ENCODE measurements at regions not wholly inside any gene's neighbourhood (a gene's known extent, or its start where the extent isn't known, plus 50 kb on each side); places are given as distances from the start of the nearest gene placed in this dataset.

DNA sequence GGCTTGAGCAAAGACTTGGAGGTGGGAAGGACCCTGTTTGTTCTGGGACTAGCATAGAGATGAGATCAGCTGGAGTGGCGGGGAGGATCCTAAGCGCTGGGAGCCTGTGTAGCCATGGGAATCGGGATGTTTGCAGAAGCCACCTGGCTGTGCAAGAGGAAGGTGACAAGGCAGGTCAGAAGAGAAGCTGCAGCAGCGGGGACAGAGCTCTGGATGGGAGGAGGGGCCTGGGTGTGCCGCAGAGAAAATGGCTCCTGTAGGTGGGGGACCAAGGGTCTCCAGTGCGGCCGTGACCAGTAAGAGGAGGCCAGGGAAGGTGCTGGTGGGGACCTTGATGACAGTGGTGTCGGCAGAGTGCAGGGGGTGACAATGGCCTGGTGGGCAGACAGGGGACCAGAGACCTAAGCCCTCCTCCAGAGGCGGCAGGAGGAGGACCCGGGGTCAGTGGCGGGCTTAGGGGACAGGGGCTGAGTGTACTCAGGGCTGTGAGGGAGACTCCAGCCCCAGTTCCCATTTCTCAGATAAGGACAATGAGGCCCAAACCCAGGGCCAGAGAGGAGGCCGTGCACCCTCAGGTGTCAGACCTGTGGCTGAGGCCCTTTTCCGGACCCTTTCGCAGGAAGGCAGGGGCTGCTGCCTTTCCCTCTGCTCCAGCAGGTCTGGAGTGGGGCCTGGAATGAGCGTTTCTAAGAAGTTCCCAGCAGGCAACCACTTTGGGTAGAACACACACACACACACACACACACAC is 206.6 kb upstream of the RTL1 start:
- H3K4me3 ChIP-seq (ENCODE audit: low read length), result no peak overlapping the region
- no peak for DNase-seq (ENCODE audit: low read depth, low spot score)

GRCh38 chr14:101110729-101111619 is 207.5 kb upstream of the RTL1 start:
- no peak overlapping the region for H3K4me3 ChIP-seq (ENCODE audit: low read length)
- DNase-seq (ENCODE audit: low read depth, low spot score), result no peak

DNA sequence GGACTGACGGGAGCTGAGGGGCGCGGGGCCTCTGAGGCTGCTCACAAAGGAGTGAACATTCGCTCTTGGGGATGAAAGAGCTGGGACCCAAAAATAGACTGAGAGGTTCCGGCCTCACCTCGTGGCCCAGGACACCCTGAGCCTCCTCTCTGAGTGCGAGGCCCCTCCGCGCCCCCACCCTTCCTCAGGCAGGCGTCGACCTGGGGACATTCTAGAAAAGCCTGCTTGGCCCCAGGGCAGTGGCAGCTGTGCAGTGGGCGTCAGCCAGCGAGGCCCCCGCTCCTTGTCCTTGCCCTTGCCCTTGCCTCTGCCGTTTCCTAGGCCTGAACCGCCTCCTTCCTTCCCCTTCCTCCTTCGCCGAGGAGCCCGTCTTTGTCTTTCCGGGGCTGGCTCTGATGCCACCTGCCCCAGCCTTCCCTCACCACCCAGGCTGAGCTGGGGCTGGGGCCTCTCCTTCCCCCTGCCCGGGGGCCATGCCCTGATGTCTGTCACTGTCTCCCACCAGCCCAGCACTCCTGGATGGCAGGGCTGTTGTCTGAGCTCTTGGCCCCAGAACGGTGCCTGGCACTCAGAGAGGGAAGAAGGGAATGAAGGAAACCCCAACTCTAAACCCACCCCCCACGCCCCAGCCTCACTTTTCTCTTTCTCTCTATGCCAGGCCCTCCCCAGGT is 208.2 kb upstream of the RTL1 start:
- DNase-seq (ENCODE audit: low read depth, low spot score), result no peak
- H3K4me3 ChIP-seq (ENCODE audit: low read length), result no peak overlapping the region

GRCh38 chr14:101112351-101113107 is 209.0 kb upstream of the RTL1 start:
- no peak overlapping the region for H3K4me3 ChIP-seq (ENCODE audit: low read length)
- DNase-seq (ENCODE audit: low read depth, low spot score), result no peak

DNA sequence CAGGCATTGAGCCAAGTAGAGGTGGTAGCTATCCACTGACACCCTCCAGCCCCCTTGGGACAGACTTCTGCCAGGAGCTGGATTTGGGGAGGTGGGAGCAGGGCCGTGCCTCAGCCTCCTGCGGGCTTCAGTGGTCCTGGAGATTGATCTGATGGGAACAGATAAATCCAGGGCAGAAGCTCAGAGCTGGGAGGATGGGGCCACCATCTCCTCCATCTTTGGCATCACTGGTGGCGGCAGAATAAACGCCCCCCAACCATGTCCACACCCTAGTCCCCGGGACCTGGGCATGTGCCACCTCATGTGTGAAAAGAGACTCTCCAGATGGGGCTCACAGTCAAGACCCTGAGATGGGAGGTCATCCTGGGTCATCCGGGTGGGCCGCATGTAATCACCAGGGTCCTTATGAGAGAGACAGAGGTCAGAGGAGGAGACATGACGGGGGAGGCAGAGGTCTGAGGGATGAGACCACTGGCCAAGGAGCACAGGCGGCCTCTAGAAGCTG is 209.6 kb upstream of the RTL1 start:
- H3K4me3 ChIP-seq (ENCODE audit: low read length), result no peak overlapping the region
- DNase-seq (ENCODE audit: low read depth, low spot score), result no peak

- no peak overlapping the region for H3K4me3 ChIP-seq (ENCODE audit: low read length)
- no peak for DNase-seq (ENCODE audit: low read depth, low spot score)
These were observed 210.6 kb upstream of the RTL1 start for GRCh38 chr14:101113835-101114725.

GRCh38 chr14:101114726-101115515 is 211.4 kb upstream of the RTL1 start:
- no peak overlapping the region for H3K4me3 ChIP-seq (ENCODE audit: low read length)
- DNase-seq (ENCODE audit: low read depth, low spot score), result no peak

DNA sequence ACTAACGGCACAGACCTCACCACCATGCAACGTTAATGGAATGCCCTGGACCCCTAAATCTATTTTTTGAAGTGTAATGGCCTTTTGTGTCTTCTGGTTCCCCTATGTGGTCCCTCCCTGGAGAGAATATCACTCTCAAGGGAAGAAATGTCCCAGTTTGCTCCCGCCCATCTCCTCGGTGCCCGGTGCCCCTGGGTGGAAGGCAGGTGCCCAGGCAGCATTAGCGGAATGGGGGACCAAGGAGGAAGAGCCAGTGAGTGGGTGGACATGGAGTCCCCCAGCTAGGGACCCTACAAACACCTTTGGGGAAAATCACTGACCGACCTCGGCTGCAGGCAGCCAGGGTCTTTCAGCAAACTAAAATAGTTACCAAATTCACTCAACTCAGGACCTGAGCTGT is 212.1 kb upstream of the RTL1 start:
- no peak for DNase-seq (ENCODE audit: low read depth, low spot score)
- no peak overlapping the region for H3K4me3 ChIP-seq (ENCODE audit: low read length)

DNA sequence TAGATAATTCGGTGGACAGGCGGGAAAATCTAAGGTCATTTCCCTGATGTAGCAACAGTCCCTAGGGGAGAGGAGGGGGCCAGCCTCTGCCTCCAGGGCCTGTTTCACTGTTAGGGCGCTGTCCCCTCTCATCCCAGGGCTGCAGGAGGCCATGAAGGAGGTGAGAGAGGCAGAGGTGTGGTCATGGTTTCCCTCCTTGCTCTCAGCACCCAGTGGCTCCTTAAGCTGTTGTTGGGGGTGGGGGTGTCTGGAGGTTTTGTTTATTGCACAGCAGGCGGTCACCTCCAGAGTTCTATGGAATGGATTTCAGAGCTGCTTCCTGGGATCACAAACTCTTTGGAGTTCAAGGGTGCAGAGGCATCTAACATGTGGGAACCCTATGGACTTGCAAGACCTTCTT is 212.5 kb upstream of the RTL1 start:
- no peak overlapping the region for H3K4me3 ChIP-seq (ENCODE audit: low read length)
- no peak for DNase-seq (ENCODE audit: low read depth, low spot score)

DNA sequence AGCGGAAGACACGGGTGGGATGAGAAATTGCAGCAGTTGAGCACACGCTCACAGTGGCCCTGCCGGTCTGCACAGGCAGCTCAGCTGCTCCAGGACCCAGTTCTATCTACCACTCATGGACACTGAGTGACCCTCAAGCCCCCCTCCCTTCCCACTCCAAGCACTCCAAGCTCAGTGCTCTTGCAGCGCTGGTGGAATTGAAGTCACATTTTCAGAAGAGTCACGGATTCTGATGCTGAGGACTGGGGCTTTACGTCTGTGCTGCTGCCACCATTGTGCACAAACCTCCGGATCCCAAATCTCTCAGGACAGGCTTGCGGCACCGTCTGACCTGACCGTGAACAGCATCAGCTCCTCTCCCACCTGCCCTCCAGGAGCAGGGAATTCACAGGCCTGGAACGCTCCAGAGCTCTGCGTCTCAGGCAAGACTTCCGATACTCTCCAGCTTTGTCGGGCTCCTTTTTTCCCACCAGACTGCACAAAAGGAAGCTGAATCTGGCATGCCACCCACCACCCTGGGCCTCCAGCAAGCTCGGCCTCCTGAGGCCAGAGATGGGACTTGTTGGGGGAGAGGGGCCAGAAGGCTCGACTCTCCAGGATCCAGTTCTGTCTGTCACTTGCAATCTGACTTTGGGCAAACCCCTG is 213.1 kb upstream of the RTL1 start:
- DNase-seq (ENCODE audit: low read depth, low spot score), result no peak
- no peak overlapping the region for H3K4me3 ChIP-seq (ENCODE audit: low read length)

- H3K4me3 ChIP-seq (ENCODE audit: low read length), result no peak overlapping the region
- no peak for DNase-seq (ENCODE audit: low read depth, low spot score)
These were observed 214.0 kb upstream of the RTL1 start for GRCh38 chr14:101117543-101117942.

GRCh38 chr14:101118233-101118632 is 214.7 kb upstream of the RTL1 start:
- no peak for DNase-seq (ENCODE audit: low read depth, low spot score)

GRCh38 chr14:101118746-101119591 is 215.4 kb upstream of the RTL1 start:
- DNase-seq (ENCODE audit: low read depth, low spot score), result no peak

More at GRCh38 chr14:101118233-101118632, 214.7 kb upstream of the RTL1 start:
- H3K4me3 ChIP-seq (ENCODE audit: low read length), result no peak overlapping the region

GRCh38 chr14:101119830-101120571 is 216.5 kb upstream of the RTL1 start:
- DNase-seq (ENCODE audit: low read depth, low spot score), result no peak
- H3K4me3 ChIP-seq (ENCODE audit: low read length), result no peak overlapping the region

More at GRCh38 chr14:101118746-101119591, 215.4 kb upstream of the RTL1 start:
- no peak overlapping the region for H3K4me3 ChIP-seq (ENCODE audit: low read length)
